HG03139 (cell line): ENCODE measurements at regions not wholly inside any gene's neighbourhood (a gene's known extent, or its start where the extent isn't known, plus 50 kb on each side); places are given as distances from the start of the nearest gene placed in this dataset.
"Not testable (repeated sequence)": the region's sequence is repeated elsewhere in the genome, so short reads cannot be mapped to it uniquely, and the experiment has no call there.

ENCODE experiments used
- ATAC-seq: cut with Tn5 transposase; IDR thresholded peaks from one replicate; pipeline ENCODE4 v1.9.1; 2021; ENCODE audit not compliant: unreplicated experiment

- ATAC-seq: no peak
These were observed 212.8 kb upstream of the ADAMTSL1 start for GRCh38 chr9:18261181-18261580.

- ATAC-seq: no peak
These were observed 210.6 kb upstream of the ADAMTSL1 start for GRCh38 chr9:18263377-18263776.

GRCh38 chr9:18268381-18268780, 205.6 kb upstream of the ADAMTSL1 start:
- no peak for ATAC-seq

GRCh38 chr9:18269561-18269960, 204.4 kb upstream of the ADAMTSL1 start:
- no peak for ATAC-seq

- no peak for ATAC-seq
These were observed 199.3 kb upstream of the ADAMTSL1 start for GRCh38 chr9:18274693-18275092.

GRCh38 chr9:18275313-18275990, 198.5 kb upstream of the ADAMTSL1 start:
- ATAC-seq: no peak

- no peak for ATAC-seq
These were observed 192.7 kb upstream of the ADAMTSL1 start for GRCh38 chr9:18281291-18281690.

GRCh38 chr9:18294229-18294628, 179.7 kb upstream of the ADAMTSL1 start:
- no peak for ATAC-seq

GRCh38 chr9:18296702-18297055, 177.3 kb upstream of the ADAMTSL1 start:
- ATAC-seq: no peak

- no peak for ATAC-seq
These were observed 176.7 kb upstream of the ADAMTSL1 start for GRCh38 chr9:18297056-18297841.

GRCh38 chr9:18299449-18299848, 174.5 kb upstream of the ADAMTSL1 start:
- no peak for ATAC-seq

- not testable (repeated sequence) for ATAC-seq
These were observed 168.7 kb upstream of the ADAMTSL1 start for GRCh38 chr9:18305167-18305806.

GRCh38 chr9:18314316-18314715, 159.6 kb upstream of the ADAMTSL1 start:
- ATAC-seq: no peak

GRCh38 chr9:18317896-18318295, 156.1 kb upstream of the ADAMTSL1 start:
- no peak for ATAC-seq

- ATAC-seq: no peak
These were observed 154.0 kb upstream of the ADAMTSL1 start for GRCh38 chr9:18319918-18320445.

GRCh38 chr9:18324928-18325745, 148.8 kb upstream of the ADAMTSL1 start:
- no peak for ATAC-seq

GRCh38 chr9:18325746-18326011, 148.3 kb upstream of the ADAMTSL1 start:
- ATAC-seq: not testable (repeated sequence)

GRCh38 chr9:18327121-18327520, 146.8 kb upstream of the ADAMTSL1 start:
- no peak for ATAC-seq

- no peak for ATAC-seq
These were observed 143.3 kb upstream of the ADAMTSL1 start for GRCh38 chr9:18330401-18331309.

- ATAC-seq: no peak
These were observed 142.7 kb upstream of the ADAMTSL1 start for GRCh38 chr9:18331310-18331684.
